HEK293 (cell line): ENCODE measurements at regions not wholly inside any gene's neighbourhood (a gene's known extent, or its start where the extent isn't known, plus 50 kb on each side); places are given as distances from the start of the nearest gene placed in this dataset.

Experiments used
- CTCF ChIA-PET: fragments of 350-600 bp; formaldehyde crosslinking; extraction: SDS; loops from one replicate; lab custom pipeline; 2021; ENCODE audit warnings: antibody characterized with exemption; lab: Yijun Ruan, JAX
- POLR2A ChIA-PET: fragments of 300-600 bp; formaldehyde crosslinking; extraction: SDS; loops from one replicate; lab custom pipeline; 2020; ENCODE audit warnings: antibody characterized with exemption, inconsistent platforms; lab: Yijun Ruan, JAX
- H3K27ac ChIP-seq: fragments of 200-500 bp; sonication (Bioruptor generic); 2 replicates; pipeline ENCODE4 v1.5.1; 2014; ENCODE audit warnings: low read depth, low read length, control low read depth, inconsistent platforms; ENCODE audit errors: extremely low read depth
- H3K36me3 ChIP-seq, 2 experiments: fragments of 200-500 bp in 1 of 2; sonication (Bioruptor generic) in 1 of 2; 1 replicate in 1 of 2; 2 replicates in 1 of 2; pipeline ENCODE4 v1.5.1; 2014 to 2017; ENCODE audit warnings: inconsistent platforms in 2 of 2, low read length in 2 of 2; ENCODE audit not compliant: control insufficient read depth in 2 of 2, insufficient read depth in 1 of 2
- H3K4me1 ChIP-seq: fragments of 200-500 bp; sonication (Bioruptor generic); 2 replicates; pipeline ENCODE4 v1.5.1; 2014; ENCODE audit warnings: mild to moderate bottlenecking, low read length, inconsistent platforms; ENCODE audit not compliant: control insufficient read depth, insufficient read depth
- H3K4me3 ChIP-seq: 2 replicates; pipeline ENCODE4 v1.5.1; 2011; ENCODE audit warnings: low read depth, mild to moderate bottlenecking, control low read depth, low read length, moderate library complexity
- H3K9me3 ChIP-seq: fragments of 200-500 bp; sonication (Bioruptor generic); 2 replicates; pipeline ENCODE4 v1.5.1; 2014; ENCODE audit warnings: low read depth, low read length, inconsistent platforms; ENCODE audit not compliant: control insufficient read depth, insufficient read depth
- HOXD13 ChIP-seq: sonication (generic); formaldehyde crosslinking; IDR thresholded peaks from 2 replicates; pipeline ENCODE4 v1.8.0; 2022; ENCODE audit warnings: missing genetic modification reagents, borderline replicate concordance
- OVOL3 ChIP-seq: fragments of 450-650 bp; formaldehyde crosslinking; IDR thresholded peaks from 2 replicates; pipeline ENCODE4 v1.5.1; 2016; ENCODE audit warnings: missing biosample characterization, missing genetic modification characterization
- PRDM1 ChIP-seq: fragments of 450-650 bp; formaldehyde crosslinking; IDR thresholded peaks from 2 replicates; pipeline ENCODE4; 2016; ENCODE audit warnings: missing biosample characterization, missing genetic modification characterization
- SP3 ChIP-seq: fragments of 450-650 bp; formaldehyde crosslinking; IDR thresholded peaks from 2 replicates; pipeline ENCODE4 v1.5.1; 2016; ENCODE audit warnings: missing biosample characterization, missing genetic modification characterization
- ZBTB17 ChIP-seq: fragments of 450-650 bp; formaldehyde crosslinking; IDR thresholded peaks from 2 replicates; pipeline ENCODE4 v1.5.1; 2016; ENCODE audit warnings: missing biosample characterization, missing genetic modification characterization
- ZBTB20 ChIP-seq: fragments of 450-650 bp; formaldehyde crosslinking; IDR thresholded peaks from 2 replicates; pipeline ENCODE4 v1.5.1; 2016; ENCODE audit warnings: missing biosample characterization, missing genetic modification characterization
- ZBTB21 ChIP-seq: fragments of 450-650 bp; formaldehyde crosslinking; IDR thresholded peaks from 2 replicates; pipeline ENCODE4 v1.5.1; 2017; ENCODE audit warnings: missing biosample characterization, missing genetic modification characterization
- ZBTB48 ChIP-seq: fragments of 450-650 bp; formaldehyde crosslinking; IDR thresholded peaks from 2 replicates; pipeline ENCODE4 v1.5.1; 2016; ENCODE audit warnings: missing biosample characterization, missing genetic modification characterization
- ZBTB8A ChIP-seq: fragments of 450-650 bp; formaldehyde crosslinking; IDR thresholded peaks from 2 replicates; pipeline ENCODE4 v1.5.1; 2016; ENCODE audit warnings: missing biosample characterization, missing genetic modification characterization
- ZNF132 ChIP-seq: fragments of 450-650 bp; formaldehyde crosslinking; IDR thresholded peaks from 2 replicates; pipeline ENCODE4 v1.5.1; 2017; ENCODE audit warnings: missing biosample characterization, missing genetic modification characterization, borderline replicate concordance
- ZNF211 ChIP-seq: fragments of 450-650 bp; formaldehyde crosslinking; IDR thresholded peaks from 2 replicates; pipeline ENCODE4 v1.5.1; 2016; ENCODE audit warnings: low read depth, missing biosample characterization, missing genetic modification characterization
- ZNF214 ChIP-seq: fragments of 450-650 bp; formaldehyde crosslinking; IDR thresholded peaks from 2 replicates; pipeline ENCODE4 v1.5.1; 2017; ENCODE audit warnings: missing biosample characterization, mild to moderate bottlenecking, missing genetic modification characterization, borderline replicate concordance
- ZNF248 ChIP-seq: fragments of 450-650 bp; formaldehyde crosslinking; IDR thresholded peaks from 2 replicates; pipeline ENCODE4 v1.5.1; 2017; ENCODE audit warnings: missing biosample characterization, missing genetic modification characterization
- ZNF302 ChIP-seq: fragments of 450-650 bp; formaldehyde crosslinking; IDR thresholded peaks from 2 replicates; pipeline ENCODE4 v1.5.1; 2016; ENCODE audit warnings: missing biosample characterization, missing genetic modification characterization, low read depth
- ZNF324 ChIP-seq: fragments of 450-650 bp; formaldehyde crosslinking; IDR thresholded peaks from 2 replicates; pipeline ENCODE4 v1.5.1; 2016; ENCODE audit warnings: missing biosample characterization, missing genetic modification characterization
- ZNF350 ChIP-seq: fragments of 450-650 bp; formaldehyde crosslinking; IDR thresholded peaks from 2 replicates; pipeline ENCODE4 v1.5.0; 2017; ENCODE audit warnings: missing biosample characterization, mild to moderate bottlenecking, missing genetic modification characterization
- ZNF366 ChIP-seq: fragments of 450-650 bp; formaldehyde crosslinking; conservative IDR thresholded peaks from 2 replicates; pipeline ENCODE4 v1.5.1; 2016; ENCODE audit warnings: missing biosample characterization, missing genetic modification characterization
- ZNF423 ChIP-seq: fragments of 450-650 bp; formaldehyde crosslinking; IDR thresholded peaks from 2 replicates; pipeline ENCODE4 v1.5.1; 2016; ENCODE audit warnings: missing biosample characterization, missing genetic modification characterization
- ZNF555 ChIP-seq: fragments of 450-650 bp; formaldehyde crosslinking; conservative IDR thresholded peaks from 2 replicates; pipeline ENCODE4 v1.5.1; 2017; ENCODE audit warnings: missing biosample characterization, mild to moderate bottlenecking, missing genetic modification characterization, inconsistent platforms
- ZNF560 ChIP-seq: fragments of 450-650 bp; formaldehyde crosslinking; IDR thresholded peaks from 2 replicates; pipeline ENCODE4 v1.5.1; 2017; ENCODE audit warnings: missing biosample characterization, missing genetic modification characterization, borderline replicate concordance
- ZNF585B ChIP-seq: fragments of 450-650 bp; formaldehyde crosslinking; IDR thresholded peaks from 2 replicates; pipeline ENCODE4 v1.5.1; 2016; ENCODE audit warnings: missing biosample characterization, missing genetic modification characterization
- ZNF610 ChIP-seq: fragments of 450-650 bp; formaldehyde crosslinking; IDR thresholded peaks from 2 replicates; pipeline ENCODE4 v1.5.1; 2016; ENCODE audit warnings: missing biosample characterization, missing genetic modification characterization, borderline replicate concordance
- ZNF664 ChIP-seq: fragments of 450-650 bp; formaldehyde crosslinking; IDR thresholded peaks from 2 replicates; pipeline ENCODE4 v1.5.1; 2016; ENCODE audit warnings: missing biosample characterization, missing genetic modification characterization
- ZNF792 ChIP-seq: fragments of 450-650 bp; formaldehyde crosslinking; IDR thresholded peaks from 2 replicates; pipeline ENCODE4 v1.5.1; 2016; ENCODE audit warnings: missing biosample characterization, missing genetic modification characterization
- ZNF837 ChIP-seq: fragments of 450-650 bp; formaldehyde crosslinking; IDR thresholded peaks from 2 replicates; pipeline ENCODE4 v1.5.1; 2016; ENCODE audit warnings: missing biosample characterization, missing genetic modification characterization
- TF ChIP-seq, protein P1 (sequence below): fragments of 450-650 bp; formaldehyde crosslinking; IDR thresholded peaks from 2 replicates; pipeline ENCODE4 v1.5.1; 2017; ENCODE audit warnings: missing biosample characterization, mild to moderate bottlenecking, missing genetic modification characterization, moderate library complexity
- TF ChIP-seq, protein P2 (sequence below): fragments of 450-650 bp; formaldehyde crosslinking; IDR thresholded peaks from 2 replicates; pipeline ENCODE4 v1.5.1; 2016; ENCODE audit warnings: missing biosample characterization, missing genetic modification characterization
- TF ChIP-seq, protein P3 (sequence below): fragments of 450-650 bp; formaldehyde crosslinking; IDR thresholded peaks from 2 replicates; pipeline ENCODE4 v1.5.1; 2016; ENCODE audit warnings: missing biosample characterization, missing genetic modification characterization

DNA sequence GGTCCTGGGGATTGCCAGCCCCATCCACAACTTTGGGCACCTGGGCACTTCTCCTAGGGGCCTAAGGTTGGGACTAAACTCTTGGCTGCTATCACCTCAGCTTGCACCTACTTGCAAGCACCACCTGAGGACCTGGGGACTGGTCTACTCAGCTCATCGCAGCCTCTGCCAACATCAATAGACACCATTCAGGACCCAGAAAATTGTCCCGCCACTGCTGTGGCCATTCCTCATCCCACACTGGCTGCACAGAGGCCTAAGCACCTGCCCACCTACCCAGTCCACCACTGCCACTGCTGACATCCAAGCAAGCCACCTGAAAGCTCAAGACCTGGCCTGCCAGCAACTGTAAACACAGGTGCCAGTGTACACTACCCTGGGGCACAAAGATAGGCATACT lies 234.1 kb downstream of the STK31 start:
- ChIA-PET POLR2A (no interaction called here), CTCF (interaction anchor here (0.7 kb wide), 2 partner anchors 96 to 437 kb away, joined by 3 read pairs; no protein-coding TSS in a partner anchor)
- TF ChIP-seq ZNF324 (tag by site-specific recombination) = no peak
- TF ChIP-seq ZNF350 (tag by site-specific recombination) = no peak
- TF ChIP-seq PRDM1 = no peak
- no peak for TF ChIP-seq ZNF366 (tag by site-specific recombination)
- TF ChIP-seq SP3 (tag by site-specific recombination) = no peak
- no peak for TF ChIP-seq ZNF132 (tag by site-specific recombination)
- TF ChIP-seq ZNF837 (tag by site-specific recombination) = no peak
- no peak for TF ChIP-seq ZNF423 (tag by site-specific recombination)
- TF ChIP-seq, protein P1, sequence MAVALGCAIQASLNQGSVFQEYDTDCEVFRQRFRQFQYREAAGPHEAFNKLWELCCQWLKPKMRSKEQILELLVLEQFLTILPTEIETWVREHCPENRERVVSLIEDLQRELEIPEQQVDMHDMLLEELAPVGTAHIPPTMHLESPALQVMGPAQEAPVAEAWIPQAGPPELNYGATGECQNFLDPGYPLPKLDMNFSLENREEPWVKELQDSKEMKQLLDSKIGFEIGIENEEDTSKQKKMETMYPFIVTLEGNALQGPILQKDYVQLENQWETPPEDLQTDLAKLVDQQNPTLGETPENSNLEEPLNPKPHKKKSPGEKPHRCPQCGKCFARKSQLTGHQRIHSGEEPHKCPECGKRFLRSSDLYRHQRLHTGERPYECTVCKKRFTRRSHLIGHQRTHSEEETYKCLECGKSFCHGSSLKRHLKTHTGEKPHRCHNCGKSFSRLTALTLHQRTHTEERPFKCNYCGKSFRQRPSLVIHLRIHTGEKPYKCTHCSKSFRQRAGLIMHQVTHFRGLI (tag by site-specific recombination) = no peak
- TF ChIP-seq HOXD13 (CRISPR knock-in tag) = no peak
- no peak for TF ChIP-seq ZNF792 (tag by site-specific recombination)
- H3K36me3 ChIP-seq = no peaks in the 10 kb centered on the region
- no peak overlapping the region for H3K4me3 ChIP-seq
- no peaks in the 10 kb centered on the region for H3K4me1 ChIP-seq
- H3K27ac ChIP-seq = no peak overlapping the region
- no peaks in the 10 kb centered on the region for H3K9me3 ChIP-seq

DNA sequence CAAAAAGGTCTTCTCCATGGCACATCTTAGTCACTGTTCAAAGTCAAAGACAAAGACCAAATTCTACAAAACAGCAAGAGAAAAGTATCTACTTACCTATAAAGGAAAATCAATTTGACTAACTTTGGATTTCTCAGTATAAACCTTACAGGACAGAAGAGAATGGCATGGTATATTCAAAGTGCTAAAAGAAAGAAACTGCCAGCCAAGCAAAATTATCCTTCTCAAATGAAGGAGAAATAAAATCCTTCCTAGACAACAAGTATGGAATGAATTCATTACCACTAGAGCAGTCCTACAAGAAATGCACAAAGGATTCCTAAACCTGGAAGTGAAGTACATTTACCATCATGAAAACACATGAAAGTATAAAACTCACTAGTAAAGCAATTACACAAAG lies 235.5 kb downstream of the STK31 start:
- H3K36me3 ChIP-seq = no peaks in the 10 kb centered on the region
- TF ChIP-seq ZBTB20 (tag by site-specific recombination) (no peak), SP3 (tag by site-specific recombination) (no peak), ZNF585B (tag by site-specific recombination) (no peak), ZBTB21 (tag by site-specific recombination) (no peak), ZNF302 (tag by site-specific recombination) (no peak), ZNF248 (no peak), ZBTB17 (tag by site-specific recombination) (no peak), ZNF555 (tag by site-specific recombination) (no peak), PRDM1 (no peak), ZNF664 (tag by site-specific recombination) (no peak), ZBTB48 (tag by site-specific recombination) (no peak), ZNF560 (tag by site-specific recombination) (no peak), ZBTB8A (no peak), ZNF324 (tag by site-specific recombination) (no peak), ZNF211 (tag by site-specific recombination) (no peak), ZNF214 (tag by site-specific recombination) (no peak), OVOL3 (tag by site-specific recombination) (no peak), ZNF610 (tag by site-specific recombination) (no peak)
- TF ChIP-seq, protein P2, sequence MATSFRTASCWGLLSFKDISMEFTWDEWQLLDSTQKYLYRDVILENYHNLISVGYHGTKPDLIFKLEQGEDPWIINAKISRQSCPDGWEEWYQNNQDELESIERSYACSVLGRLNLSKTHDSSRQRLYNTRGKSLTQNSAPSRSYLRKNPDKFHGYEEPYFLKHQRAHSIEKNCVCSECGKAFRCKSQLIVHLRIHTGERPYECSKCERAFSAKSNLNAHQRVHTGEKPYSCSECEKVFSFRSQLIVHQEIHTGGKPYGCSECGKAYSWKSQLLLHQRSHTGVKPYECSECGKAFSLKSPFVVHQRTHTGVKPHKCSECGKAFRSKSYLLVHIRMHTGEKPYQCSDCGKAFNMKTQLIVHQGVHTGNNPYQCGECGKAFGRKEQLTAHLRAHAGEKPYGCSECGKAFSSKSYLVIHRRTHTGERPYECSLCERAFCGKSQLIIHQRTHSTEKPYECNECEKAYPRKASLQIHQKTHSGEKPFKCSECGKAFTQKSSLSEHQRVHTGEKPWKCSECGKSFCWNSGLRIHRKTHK (tag by site-specific recombination) = no peak
- TF ChIP-seq, protein P3, sequence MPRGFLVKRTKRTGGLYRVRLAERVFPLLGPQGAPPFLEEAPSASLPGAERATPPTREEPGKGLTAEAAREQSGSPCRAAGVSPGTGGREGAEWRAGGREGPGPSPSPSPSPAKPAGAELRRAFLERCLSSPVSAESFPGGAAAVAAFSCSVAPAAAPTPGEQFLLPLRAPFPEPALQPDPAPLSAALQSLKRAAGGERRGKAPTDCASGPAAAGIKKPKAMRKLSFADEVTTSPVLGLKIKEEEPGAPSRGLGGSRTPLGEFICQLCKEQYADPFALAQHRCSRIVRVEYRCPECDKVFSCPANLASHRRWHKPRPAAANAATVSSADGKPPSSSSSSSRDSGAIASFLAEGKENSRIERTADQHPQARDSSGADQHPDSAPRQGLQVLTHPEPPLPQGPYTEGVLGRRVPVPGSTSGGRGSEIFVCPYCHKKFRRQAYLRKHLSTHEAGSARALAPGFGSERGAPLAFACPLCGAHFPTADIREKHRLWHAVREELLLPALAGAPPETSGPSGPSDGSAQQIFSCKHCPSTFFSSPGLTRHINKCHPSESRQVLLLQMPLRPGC (tag by site-specific recombination) = no peak
- CTCF ChIA-PET = no interaction called here

More for the DNA sequence above, 235.5 kb downstream of the STK31 start:
- Histone ChIP-seq H3K9me3 (no peaks in the 10 kb centered on the region), H3K4me3 (no peak overlapping the region), H3K27ac (no peak overlapping the region), H3K4me1 (no peaks in the 10 kb centered on the region)
- POLR2A ChIA-PET = no interaction called here
